Naive thymus-derived CD4-positive, alpha-beta T cell (primary cell): ENCODE measurements at regions not wholly inside any gene's neighbourhood (a gene's known extent, or its start where the extent isn't known, plus 50 kb on each side); places are given as distances from the start of the nearest gene placed in this dataset.

Source experiments
- ATAC-seq: fragments of 150-1000 bp; cut with Tn5 transposase; 2 replicates; pipeline ENCODE4 v1.10.0; 2021; ENCODE audit warnings: mild to moderate bottlenecking, moderate library complexity
- CTCF ChIA-PET: fragments of 350-600 bp; sonication (Branson Sonifier 250); formaldehyde crosslinking; loops from one replicate; lab custom pipeline; 2021; ENCODE audit warnings: antibody characterized with exemption; lab: Charles Lee
- POLR2A ChIA-PET: fragments of 350-600 bp; sonication (Branson Sonifier 250); formaldehyde crosslinking; loops from one replicate; lab custom pipeline; 2021; ENCODE audit warnings: antibody characterized with exemption, inconsistent platforms; lab: Charles Lee
- DNase-seq, 9 donors: peaks; one replicate each; pipeline versions ENCODE4 v3.0.0 to v3.0.0-alpha.2; 2020 to 2022; ENCODE audit warnings: mixed read lengths in 1 of 9
- H3K27ac ChIP-seq: one replicate; pipeline ENCODE4 v1.7.0; 2013; ENCODE audit warnings: mild to moderate bottlenecking, low read depth, low read length, moderate library complexity
- H3K27me3 ChIP-seq, 2 donors: one replicate each; pipeline ENCODE4 v1.7.0; 2013; ENCODE audit warnings: low read length in 2 of 2, mild to moderate bottlenecking in 2 of 2, moderate library complexity in 2 of 2; ENCODE audit not compliant: control insufficient read depth in 2 of 2, insufficient read depth in 2 of 2
- H3K36me3 ChIP-seq, 3 experiments: 1 replicate in 2 of 3; 2 replicates in 1 of 3; pipeline ENCODE4 v1.7.0; 2013; ENCODE audit warnings: low read length in 3 of 3, mild to moderate bottlenecking in 3 of 3, moderate library complexity in 1 of 3; ENCODE audit not compliant: insufficient read depth in 3 of 3, control insufficient read depth in 2 of 3
- H3K4me1 ChIP-seq, 2 donors: one replicate each; pipeline ENCODE4 v1.7.0; 2013; ENCODE audit warnings: low read length in 2 of 2, mild to moderate bottlenecking in 2 of 2, moderate library complexity in 1 of 2; ENCODE audit not compliant: control insufficient read depth in 2 of 2, insufficient read depth in 2 of 2
- H3K4me3 ChIP-seq: 2 replicates; pipeline ENCODE4 v1.7.0; 2013; ENCODE audit warnings: mild to moderate bottlenecking, low read length
- H3K9me3 ChIP-seq, 3 experiments: 1 replicate in 2 of 3; 2 replicates in 1 of 3; pipeline ENCODE4 v1.7.0; 2013; ENCODE audit warnings: low read length in 3 of 3; ENCODE audit not compliant: control insufficient read depth in 2 of 3
- H3K27ac Mint-ChIP-seq, 9 donors: one replicate each; pipeline ENCODE4 v1.8.0; 2020 to 2022; ENCODE audit warnings: mixed read lengths in 9 of 9, mild to moderate bottlenecking in 8 of 9, moderate library complexity in 5 of 9, inconsistent platforms in 2 of 9
- H3K27me3 Mint-ChIP-seq, 5 donors: one replicate each; pipeline ENCODE4 v1.8.0; 2021 to 2022; ENCODE audit warnings: mixed read lengths in 5 of 5, mild to moderate bottlenecking in 1 of 5
- H3K36me3 Mint-ChIP-seq, 5 donors: one replicate each; pipeline ENCODE4 v1.8.0; 2020 to 2022; ENCODE audit warnings: mixed read lengths in 5 of 5, mild to moderate bottlenecking in 3 of 5, inconsistent platforms in 1 of 5
- H3K4me1 Mint-ChIP-seq, 7 donors: one replicate each; pipeline ENCODE4 v1.8.0; 2020 to 2022; ENCODE audit warnings: mixed read lengths in 7 of 7, mild to moderate bottlenecking in 3 of 7, inconsistent platforms in 1 of 7
- H3K4me3 Mint-ChIP-seq, 10 donors: one replicate each; pipeline ENCODE4 v1.8.0; 2020 to 2022; ENCODE audit warnings: mild to moderate bottlenecking in 10 of 10, mixed read lengths in 10 of 10, moderate library complexity in 6 of 10, inconsistent platforms in 2 of 10
- H3K9me3 Mint-ChIP-seq, 11 donors: one replicate each; pipeline ENCODE4 v1.8.0; 2020 to 2022; ENCODE audit warnings: mixed read lengths in 11 of 11, mild to moderate bottlenecking in 4 of 11, inconsistent platforms in 1 of 11, moderate library complexity in 1 of 11
- intact Hi-C, 2 donors: fragments of 100-400 bp; cut with micrococcal nuclease; formaldehyde crosslinking; loops; one replicate each; pipeline ENCODE4 v1.15.1; 2023

- Mint-ChIP-seq H3K9me3 (peaks cover 0 to 2% (median 0%) of the 10 kb centered on the region in 11 donors), H3K4me3 (no peak overlapping the region), H3K27me3 (peaks cover 0 to 5% (median 0%) of the 10 kb centered on the region in 5 donors), H3K27ac (no peak overlapping the region), H3K36me3 (peaks cover 0 to 7% (median 0%) of the 10 kb centered on the region in 5 donors), H3K4me1 (peaks cover 8 to 33% (median 19%) of the 10 kb centered on the region in 7 donors)
- H3K4me3 ChIP-seq, result no peak overlapping the region
- DNase-seq, result no peak
- H3K36me3 ChIP-seq, result no peaks in the 10 kb centered on the region
- intact Hi-C loops, result loop anchor here in 1 of 2 donors (5.0 kb wide), 1 partner anchor 44 kb away; no protein-coding TSS in a partner anchor
- POLR2A ChIA-PET, result no interaction called here
- peaks cover 9 to 28% of the 10 kb centered on the region in 2 donors for H3K4me1 ChIP-seq
- no peak overlapping the region for H3K27ac ChIP-seq
- no peaks in the 10 kb centered on the region for H3K27me3 ChIP-seq
- no peaks in the 10 kb centered on the region for H3K9me3 ChIP-seq
- CTCF ChIA-PET, result no interaction called here
- no peak for ATAC-seq
These were observed 192.6 kb upstream of the LPP start for GRCh38 chr3:187961366-187961765.

- no peak overlapping the region for H3K4me3 Mint-ChIP-seq
- Histone ChIP-seq H3K27me3 (no peaks in the 10 kb centered on the region), H3K27ac (no peak overlapping the region), H3K4me3 (no peak overlapping the region), H3K4me1 (peaks cover 9 to 22% of the 10 kb centered on the region in 2 donors), H3K36me3 (no peaks in the 10 kb centered on the region), H3K9me3 (no peaks in the 10 kb centered on the region)
- intact Hi-C loops, result loop anchor here in 1 of 2 donors (1.0 to 5.0 kb wide), 2 partner anchors 12 to 46 kb away; no protein-coding TSS in a partner anchor
- peak overlapping the region in 1 of 9 donors; percentile 16 for H3K27ac Mint-ChIP-seq
- peaks cover 0 to 2% (median 0%) of the 10 kb centered on the region in 11 donors for H3K9me3 Mint-ChIP-seq
- DNase-seq, result no peak
- peaks cover 8 to 18% (median 14%) of the 10 kb centered on the region in 7 donors for H3K4me1 Mint-ChIP-seq
- ATAC-seq, result no peak
- peaks cover 0 to 5% (median 0%) of the 10 kb centered on the region in 5 donors for H3K27me3 Mint-ChIP-seq
- ChIA-PET CTCF (no interaction called here), POLR2A (interaction anchor here (0.7 to 1.2 kb wide), 2 partner anchors 9 to 10 kb away, joined by 3 read pairs; no protein-coding TSS in a partner anchor)
- peaks cover 0 to 1% (median 0%) of the 10 kb centered on the region in 5 donors for H3K36me3 Mint-ChIP-seq
These were observed 190.8 kb upstream of the LPP start for GRCh38 chr3:187963003-187963676.

GRCh38 chr3:187963677-187964385 is 190.1 kb upstream of the LPP start:
- Mint-ChIP-seq H3K27me3 (peaks cover 0 to 5% (median 0%) of the 10 kb centered on the region in 5 donors), H3K9me3 (no peaks in the 10 kb centered on the region), H3K4me3 (no peak overlapping the region), H3K4me1 (peaks cover 2 to 11% (median 9%) of the 10 kb centered on the region in 7 donors), H3K27ac (peak overlapping the region in 2 of 9 donors; percentile 16 to 44), H3K36me3 (no peaks in the 10 kb centered on the region)
- no peak overlapping the region for H3K4me3 ChIP-seq
- H3K27ac ChIP-seq, result no peak overlapping the region
- no peaks in the 10 kb centered on the region for H3K27me3 ChIP-seq
- no peaks in the 10 kb centered on the region for H3K36me3 ChIP-seq
- peaks cover 7 to 20% of the 10 kb centered on the region in 2 donors for H3K4me1 ChIP-seq
- H3K9me3 ChIP-seq, result no peaks in the 10 kb centered on the region
- DNase-seq (no peak), ATAC-seq (peak; percentile 61)
- CTCF ChIA-PET, result no interaction called here
- POLR2A ChIA-PET, result interaction anchor here (0.7 to 1.2 kb wide), 2 partner anchors 9 to 10 kb away, joined by 3 read pairs; no protein-coding TSS in a partner anchor
- intact Hi-C loops, result loop anchor here in 1 of 2 donors (1.0 to 5.0 kb wide), 2 partner anchors 11 to 47 kb away; no protein-coding TSS in a partner anchor

GRCh38 chr3:187964760-187965159 is 189.2 kb upstream of the LPP start:
- intact Hi-C loops, result loop anchor here in 1 of 2 donors (5.0 kb wide), 1 partner anchor 47 kb away; no protein-coding TSS in a partner anchor
- no peaks in the 10 kb centered on the region for H3K9me3 ChIP-seq
- H3K27ac ChIP-seq, result no peak overlapping the region
- H3K4me3 Mint-ChIP-seq, result no peak overlapping the region
- no peaks in the 10 kb centered on the region for H3K36me3 Mint-ChIP-seq
- ATAC-seq, result no peak
- H3K36me3 ChIP-seq, result no peaks in the 10 kb centered on the region
- H3K4me3 ChIP-seq, result no peak overlapping the region
- H3K4me1 Mint-ChIP-seq, result peaks cover 0 to 7% (median under 1%) of the 10 kb centered on the region in 7 donors
- H3K4me1 ChIP-seq, result peaks cover 0 to 13% of the 10 kb centered on the region in 2 donors
- CTCF ChIA-PET, result no interaction called here
- POLR2A ChIA-PET, result interaction anchor here (0.6 kb wide), 1 partner anchor 632 kb away, joined by 3 read pairs; no protein-coding TSS in a partner anchor
- peaks cover 0 to 5% (median 0%) of the 10 kb centered on the region in 5 donors for H3K27me3 Mint-ChIP-seq
- no peaks in the 10 kb centered on the region for H3K27me3 ChIP-seq
- H3K27ac Mint-ChIP-seq, result no peak overlapping the region
- DNase-seq, result no peak
- no peaks in the 10 kb centered on the region for H3K9me3 Mint-ChIP-seq

- no peak overlapping the region for H3K27ac Mint-ChIP-seq
- POLR2A ChIA-PET, result no interaction called here
These were observed 187.9 kb upstream of the LPP start for GRCh38 chr3:187966096-187966495.

GRCh38 chr3:187966636-187967406 is 187.1 kb upstream of the LPP start:
- Histone ChIP-seq H3K36me3 (no peaks in the 10 kb centered on the region), H3K9me3 (no peaks in the 10 kb centered on the region), H3K4me3 (no peak overlapping the region), H3K27ac (no peak overlapping the region), H3K27me3 (no peaks in the 10 kb centered on the region), H3K4me1 (peaks cover 0 to 12% of the 10 kb centered on the region in 2 donors)
- Mint-ChIP-seq H3K9me3 (no peaks in the 10 kb centered on the region), H3K27ac (peak overlapping the region in 2 of 9 donors; percentile 32 to 77), H3K27me3 (peaks cover 0 to 5% (median 0%) of the 10 kb centered on the region in 5 donors), H3K36me3 (no peaks in the 10 kb centered on the region), H3K4me1 (peaks cover 0 to 14% (median 0%) of the 10 kb centered on the region in 7 donors), H3K4me3 (no peak overlapping the region)
- CTCF ChIA-PET, result no interaction called here
- intact Hi-C loops, result no loop called here
- ATAC-seq (no peak), DNase-seq (peak in 1 of 9 donors; percentile 16)
- POLR2A ChIA-PET, result no interaction called here

More at GRCh38 chr3:187966096-187966495, 187.9 kb upstream of the LPP start:
- no peak overlapping the region for H3K4me3 Mint-ChIP-seq
- Histone ChIP-seq H3K27ac (no peak overlapping the region), H3K27me3 (no peaks in the 10 kb centered on the region), H3K9me3 (no peaks in the 10 kb centered on the region), H3K36me3 (no peaks in the 10 kb centered on the region), H3K4me3 (no peak overlapping the region), H3K4me1 (peaks cover 0 to 13% of the 10 kb centered on the region in 2 donors)
- CTCF ChIA-PET, result no interaction called here
- intact Hi-C loops, result no loop called here
- ATAC-seq, result peak; percentile 52
- H3K27me3 Mint-ChIP-seq, result peaks cover 0 to 5% (median 0%) of the 10 kb centered on the region in 5 donors
- DNase-seq, result no peak
- peaks cover 0 to 9% (median 0%) of the 10 kb centered on the region in 7 donors for H3K4me1 Mint-ChIP-seq
- no peaks in the 10 kb centered on the region for H3K36me3 Mint-ChIP-seq
- H3K9me3 Mint-ChIP-seq, result no peaks in the 10 kb centered on the region
